ENCODE measurements at regions not wholly inside any gene's neighbourhood (a gene's known extent, or its start where the extent isn't known, plus 50 kb on each side); places are given as distances from the start of the nearest gene placed in this dataset.

DNA sequence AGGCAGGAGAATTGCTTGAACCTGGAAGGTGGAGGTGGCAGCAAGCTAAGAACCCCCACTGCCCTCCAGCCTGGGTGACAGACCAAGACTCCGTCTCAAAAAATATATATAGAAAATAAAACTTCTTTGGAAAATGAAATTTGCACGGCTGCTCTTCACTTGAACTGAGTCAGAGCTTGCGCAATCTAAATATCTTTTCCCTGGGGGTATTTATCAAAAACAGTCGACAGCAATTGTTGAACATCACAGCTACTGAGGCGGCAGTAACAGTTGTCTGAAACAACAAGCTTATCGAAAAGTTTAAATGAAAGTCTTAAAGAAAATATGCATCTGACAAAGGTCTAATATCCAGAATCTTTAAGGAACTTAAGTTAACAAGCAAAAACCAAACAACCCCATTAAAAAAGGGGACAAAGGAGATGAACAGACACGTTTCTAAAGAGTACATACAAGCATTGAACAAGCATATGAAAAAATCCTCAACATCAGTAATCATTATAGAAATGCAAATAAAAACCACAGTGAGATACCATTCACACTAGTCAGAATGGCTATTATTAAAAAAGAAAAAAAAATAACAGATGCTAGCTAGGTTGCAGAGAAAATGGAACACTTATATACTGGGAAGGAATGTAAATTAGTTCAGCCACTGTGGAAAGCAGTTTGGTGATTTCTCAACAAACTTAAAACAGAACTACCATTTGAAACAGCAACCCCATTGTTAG is 153.6 kb upstream of the CDH9 start:
- no peak for TF ChIP-seq ZFP30 (CRISPR knock-in tag; IDR thresholded peaks at IDR 0.05)
- TF ChIP-seq SNAI2 (CRISPR knock-in tag; IDR thresholded peaks at IDR 0.05) = no peak
- TF ChIP-seq, protein P1, sequence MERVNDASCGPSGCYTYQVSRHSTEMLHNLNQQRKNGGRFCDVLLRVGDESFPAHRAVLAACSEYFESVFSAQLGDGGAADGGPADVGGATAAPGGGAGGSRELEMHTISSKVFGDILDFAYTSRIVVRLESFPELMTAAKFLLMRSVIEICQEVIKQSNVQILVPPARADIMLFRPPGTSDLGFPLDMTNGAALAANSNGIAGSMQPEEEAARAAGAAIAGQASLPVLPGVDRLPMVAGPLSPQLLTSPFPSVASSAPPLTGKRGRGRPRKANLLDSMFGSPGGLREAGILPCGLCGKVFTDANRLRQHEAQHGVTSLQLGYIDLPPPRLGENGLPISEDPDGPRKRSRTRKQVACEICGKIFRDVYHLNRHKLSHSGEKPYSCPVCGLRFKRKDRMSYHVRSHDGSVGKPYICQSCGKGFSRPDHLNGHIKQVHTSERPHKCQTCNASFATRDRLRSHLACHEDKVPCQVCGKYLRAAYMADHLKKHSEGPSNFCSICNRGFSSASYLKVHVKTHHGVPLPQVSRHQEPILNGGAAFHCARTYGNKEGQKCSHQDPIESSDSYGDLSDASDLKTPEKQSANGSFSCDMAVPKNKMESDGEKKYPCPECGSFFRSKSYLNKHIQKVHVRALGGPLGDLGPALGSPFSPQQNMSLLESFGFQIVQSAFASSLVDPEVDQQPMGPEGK (CRISPR knock-in tag; IDR thresholded peaks at IDR 0.05; ENCODE audit: borderline replicate concordance) = no peak
- TF ChIP-seq ARNTL (CRISPR knock-in tag; IDR thresholded peaks at IDR 0.05; ENCODE audit: borderline replicate concordance, low read depth) = no peak
- TF ChIP-seq TCF4 (CRISPR knock-in tag; IDR thresholded peaks at IDR 0.05; ENCODE audit: borderline replicate concordance) = no peak
- no peak for TF ChIP-seq ISL1 (CRISPR knock-in tag; IDR thresholded peaks at IDR 0.05)
- TF ChIP-seq RARB (CRISPR knock-in tag; IDR thresholded peaks at IDR 0.05) = no peak
- no peak for TF ChIP-seq ZNF565 (CRISPR knock-in tag; conservative IDR thresholded peaks at IDR 0.05; ENCODE audit: low read depth)
- no peak for TF ChIP-seq ZNF8 (CRISPR knock-in tag; IDR thresholded peaks at IDR 0.05)
- TF ChIP-seq, protein P2, sequence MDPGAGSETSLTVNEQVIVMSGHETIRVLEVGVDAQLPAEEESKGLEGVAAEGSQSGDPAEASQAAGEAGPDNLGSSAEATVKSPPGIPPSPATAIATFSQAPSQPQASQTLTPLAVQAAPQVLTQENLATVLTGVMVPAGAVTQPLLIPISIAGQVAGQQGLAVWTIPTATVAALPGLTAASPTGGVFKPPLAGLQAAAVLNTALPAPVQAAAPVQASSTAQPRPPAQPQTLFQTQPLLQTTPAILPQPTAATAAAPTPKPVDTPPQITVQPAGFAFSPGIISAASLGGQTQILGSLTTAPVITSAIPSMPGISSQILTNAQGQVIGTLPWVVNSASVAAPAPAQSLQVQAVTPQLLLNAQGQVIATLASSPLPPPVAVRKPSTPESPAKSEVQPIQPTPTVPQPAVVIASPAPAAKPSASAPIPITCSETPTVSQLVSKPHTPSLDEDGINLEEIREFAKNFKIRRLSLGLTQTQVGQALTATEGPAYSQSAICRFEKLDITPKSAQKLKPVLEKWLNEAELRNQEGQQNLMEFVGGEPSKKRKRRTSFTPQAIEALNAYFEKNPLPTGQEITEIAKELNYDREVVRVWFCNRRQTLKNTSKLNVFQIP (CRISPR knock-in tag; IDR thresholded peaks at IDR 0.05; ENCODE audit: borderline replicate concordance, low read depth) = no peak

Measured in SK-N-SH treated with all-trans-retinoic acid at 6 μM for 48 hours (cell line).